GM12878 (cell line): ENCODE measurements at regions not wholly inside any gene's neighbourhood (a gene's known extent, or its start where the extent isn't known, plus 50 kb on each side); places are given as distances from the start of the nearest gene placed in this dataset.

ENCODE experiments used
- ATAC-seq: fragments of 200-7000 bp; cut with Tn5 transposase; 3 replicates; pipeline ENCODE4 v1.9.1; 2020; ENCODE audit warnings: mild to moderate bottlenecking, moderate library complexity
- BruUV-seq: library from RNA; stranded (reverse); fragments of 400-500 nt; replicated peaks from 2 replicates; lab custom pipeline; 2021; lab: Mats Ljungman, UMichigan
- CTCF ChIA-PET: fragments of 300-600 bp; sonication (Branson Sonifier 250); formaldehyde crosslinking; extraction: SDS; loops from one replicate; lab custom pipeline; 2021; ENCODE audit warnings: inconsistent platforms; lab: Yijun Ruan, JAX
- POLR2A ChIA-PET: fragments of 350-600 bp; formaldehyde crosslinking; extraction: SDS; loops from one replicate; lab custom pipeline; 2021; ENCODE audit warnings: inconsistent platforms; lab: Charles Lee
- RAD21 ChIA-PET: fragments of 300-600 bp; sonication (Branson Sonifier 250); formaldehyde crosslinking; loops from one replicate; lab custom pipeline; 2023; ENCODE audit warnings: antibody characterized with exemption; ENCODE audit not compliant: unreplicated experiment; lab: Charles Lee
- SMC1A ChIA-PET: fragments of 300-600 bp; sonication (Branson Sonifier 250); formaldehyde crosslinking; loops from one replicate; lab custom pipeline; 2023; ENCODE audit not compliant: unreplicated experiment, uncharacterized antibody; lab: Charles Lee
- DNase-seq: peaks from one replicate; pipeline ENCODE4 v3.0.0-alpha.2; 2011; ENCODE audit warnings: low read depth, low spot score
- FAIRE-seq: peaks from 3 replicates; lab custom pipeline; 2011; peaks lifted over from hg19 to GRCh38; lab: Jason Lieb, UNC
- H2AFZ ChIP-seq: 2 replicates; pipeline ENCODE4 v1.6.0; 2011; ENCODE audit warnings: low read depth, low read length, control low read depth; ENCODE audit not compliant: control insufficient read depth
- H3K27ac ChIP-seq: 2 replicates; pipeline ENCODE4 v1.5.1; 2011; ENCODE audit warnings: control low read depth; ENCODE audit not compliant: control insufficient read depth, insufficient read depth
- H3K27me3 ChIP-seq, 2 experiments: replicated peaks in 1 of 2; 2 replicates each; pipeline versions ENCODE4 v1.6.0 to v1.6.1; 2011; ENCODE audit warnings: low read length in 1 of 2; ENCODE audit not compliant: control insufficient read depth in 2 of 2, insufficient read depth in 2 of 2
- H3K36me3 ChIP-seq, 2 experiments: 2 replicates each; pipeline ENCODE4 v1.5.1; 2011; ENCODE audit warnings: low read length in 1 of 2; ENCODE audit not compliant: control insufficient read depth in 2 of 2, insufficient read depth in 2 of 2
- H3K4me1 ChIP-seq: 2 replicates; pipeline ENCODE4 v1.6.1; 2011; ENCODE audit warnings: mild to moderate bottlenecking, low read length, moderate library complexity, mixed read lengths; ENCODE audit not compliant: control insufficient read depth, insufficient read depth
- H3K4me2 ChIP-seq: 2 replicates; pipeline ENCODE4 v1.6.0; 2011; ENCODE audit warnings: control low read depth; ENCODE audit not compliant: control insufficient read depth, insufficient read depth
- H3K4me3 ChIP-seq: fragments of 200-600 bp; sonication (generic); 2 replicates; pipeline ENCODE4 v1.5.1; 2016
- H3K79me2 ChIP-seq: 2 replicates; pipeline ENCODE4 v1.6.0; 2011; ENCODE audit warnings: low read length; ENCODE audit not compliant: control insufficient read depth, insufficient read depth
- H3K9ac ChIP-seq: 2 replicates; pipeline ENCODE4 v1.8.0; 2011; ENCODE audit warnings: low read length, control low read depth, mixed read lengths; ENCODE audit not compliant: control insufficient read depth, insufficient read depth
- H3K9me3 ChIP-seq: replicated peaks from 3 replicates; pipeline ENCODE4 v1.5.1; 2011; ENCODE audit warnings: mild to moderate bottlenecking, low read length; ENCODE audit not compliant: control insufficient read depth, insufficient read depth
- H4K20me1 ChIP-seq: 2 replicates; pipeline ENCODE4 v1.6.0; 2011; ENCODE audit not compliant: control insufficient read depth, insufficient read depth
- BCL11A ChIP-seq: IDR thresholded peaks from 2 replicates; pipeline ENCODE4 v1.6.1; 2011; ENCODE audit warnings: low read depth, low read length
- BCLAF1 ChIP-seq: fragments of 450-650 bp; IDR thresholded peaks from 2 replicates; pipeline ENCODE4 v1.6.1; 2017; ENCODE audit warnings: antibody characterized with exemption, mild to moderate bottlenecking, moderate library complexity
- CEBPB ChIP-seq, 2 experiments: fragments of 150-350 bp in 1 of 2; IDR thresholded peaks; 2 replicates each; pipeline ENCODE4 v1.6.1; 2012 to 2014; ENCODE audit warnings: low read depth in 2 of 2, low read length in 2 of 2, borderline replicate concordance in 1 of 2, inconsistent platforms in 1 of 2
- ETV6 ChIP-seq, 2 experiments: fragments of 450-650 bp in 1 of 2; IDR thresholded peaks in 1 of 2; conservative IDR thresholded peaks in 1 of 2; 2 replicates each; pipeline ENCODE4 v1.6.1; 2014; ENCODE audit warnings: antibody characterized with exemption in 1 of 2, borderline replicate concordance in 1 of 2, low read depth in 1 of 2, mild to moderate bottlenecking in 1 of 2, moderate library complexity in 1 of 2
- IRF4 ChIP-seq: IDR thresholded peaks from 2 replicates; pipeline ENCODE4 v1.6.1; 2011; ENCODE audit warnings: low read depth, low read length
- JUND ChIP-seq: IDR thresholded peaks from 2 replicates; pipeline ENCODE4 v1.6.1; 2012; ENCODE audit warnings: low read depth, mild to moderate bottlenecking, low read length, improper control_type of control experiment, moderate library complexity
- MXI1 ChIP-seq: fragments of 150-350 bp; IDR thresholded peaks from 2 replicates; pipeline ENCODE4 v1.6.1; 2011; ENCODE audit warnings: low read depth, mild to moderate bottlenecking, inconsistent platforms, low read length, improper control_type of control experiment
- SPI1 ChIP-seq: IDR thresholded peaks from 2 replicates; pipeline ENCODE4 v1.6.1; 2011; ENCODE audit warnings: low read depth, mild to moderate bottlenecking, low read length, moderate library complexity, borderline replicate concordance; ENCODE audit not compliant: insufficient read depth
- WGBS: methylation state at CpG from one replicate; pipeline ENCODE4 v1.1.6; 2016; ENCODE audit warnings: low lambda C conversion rate; ENCODE audit not compliant: insufficient replicate concordance, insufficient coverage; ENCODE audit errors: missing lambda C conversion rate; 5-methylcytosine and 5-hydroxymethylcytosine counted together
- in situ Hi-C: fragments of 300-500 bp; cut with MboI; formaldehyde crosslinking; loops from 9 replicates; pipeline ENCODE4 v1.14.3; 2018; ENCODE audit warnings: mixed read lengths
- intact Hi-C: fragments of 100-400 bp; cut with micrococcal nuclease; formaldehyde crosslinking; loops from one replicate; pipeline ENCODE4 v1.14.2; 2022; ENCODE audit not compliant: unreplicated experiment

DNA sequence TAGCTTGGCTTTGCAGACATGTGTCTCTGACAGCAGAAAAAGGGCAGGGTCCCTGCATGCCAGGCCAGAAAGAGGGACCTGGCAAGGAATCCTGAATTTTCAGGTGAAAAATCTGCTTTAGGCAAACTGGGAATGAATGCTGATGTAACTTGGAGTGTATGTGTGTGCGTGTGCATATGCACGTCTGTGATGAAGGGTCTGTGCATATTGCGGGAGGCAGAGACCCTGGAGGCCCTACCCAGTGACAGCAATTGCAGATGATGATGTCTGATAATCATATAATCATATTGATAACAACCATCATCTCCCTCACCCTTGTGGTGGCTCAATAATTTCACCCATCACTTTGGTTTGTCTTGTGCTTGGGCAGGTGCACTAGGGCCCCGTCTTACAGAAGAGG, 80.7 kb upstream of the SDK2 start:
- no peaks in the 10 kb centered on the region for H3K9me3 ChIP-seq
- no TSS peak for BruUV-seq

More for the DNA sequence above, 80.7 kb upstream of the SDK2 start:
- no peaks in the 10 kb centered on the region for H3K79me2 ChIP-seq
- H2AFZ ChIP-seq: no peak overlapping the region
- POLR2A ChIA-PET: no interaction called here
- no peak for FAIRE-seq
- H3K36me3 ChIP-seq: no peaks in the 10 kb centered on the region
- H3K27me3 ChIP-seq: 0 out of 4 replicates have a peak, but pooled peaks cover 0 to 1% of the 10 kb centered on the region in 2 experiments
- no peak overlapping the region for H3K4me3 ChIP-seq
- in situ Hi-C loops (no loop called here), intact Hi-C loops (no loop called here)
- TF ChIP-seq ETV6 (conservative IDR thresholded peaks at IDR 0.05 in 1 of 2, IDR thresholded peaks at IDR 0.05 in 1 of 2; ENCODE audit: borderline replicate concordance in 1 of 2, low read depth in 1 of 2) (no peak), SPI1 (no peak), JUND (no peak), BCLAF1 (no peak), CEBPB (IDR thresholded peaks at IDR 0.05; ENCODE audit: borderline replicate concordance in 1 of 2, low read depth in 2 of 2, low read length in 2 of 2) (no peak), MXI1 (no peak), IRF4 (no peak), BCL11A (no peak)
- DNase-seq: no peak
- H3K4me2 ChIP-seq: no peak overlapping the region
- WGBS: 30% methylated on average over 4 of the region's 4 CpGs
- no peak for ATAC-seq
- SMC1A ChIA-PET: no interaction called here
- RAD21 ChIA-PET: no interaction called here
- H3K27ac ChIP-seq: no peak overlapping the region
- H3K9ac ChIP-seq: no peak overlapping the region
- CTCF ChIA-PET: no interaction called here
- no peaks in the 10 kb centered on the region for H4K20me1 ChIP-seq
- no peaks in the 10 kb centered on the region for H3K4me1 ChIP-seq
